ENCODE measurements at regions not wholly inside any gene's neighbourhood (a gene's known extent, or its start where the extent isn't known, plus 50 kb on each side); places are given as distances from the start of the nearest gene placed in this dataset.

DNA sequence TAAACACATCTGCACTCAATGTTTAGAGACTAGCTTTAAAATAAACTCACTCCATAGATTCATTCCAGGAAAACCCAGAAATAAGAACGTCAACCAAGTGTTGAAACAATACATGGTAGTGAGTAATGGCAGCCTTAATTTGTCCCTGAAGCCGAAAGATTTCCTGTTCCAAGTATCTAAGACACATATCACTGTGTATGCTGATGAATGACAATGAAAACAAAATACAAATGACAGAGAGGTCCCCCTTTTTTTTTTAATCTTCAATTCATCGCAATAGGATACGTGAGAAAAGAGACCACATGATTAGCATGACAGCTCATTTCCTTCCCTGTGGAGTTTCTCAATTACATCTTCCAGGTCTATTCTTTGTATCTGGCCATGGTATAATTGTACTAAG is 160.5 kb upstream of the STK17B start:
- Mint-ChIP-seq H3K4me3 (no peak overlapping the region), H3K4me1 (ENCODE audit: low read depth) (peaks cover 6% of the 10 kb centered on the region), H3K36me3 (ENCODE audit: insufficient read depth) (no peaks in the 10 kb centered on the region), H3K27me3 (ENCODE audit: low read depth) (no peaks in the 10 kb centered on the region), H3K9me3 (no peaks in the 10 kb centered on the region)
- ATAC-seq (no peak), DNase-seq (no peak)

DNA sequence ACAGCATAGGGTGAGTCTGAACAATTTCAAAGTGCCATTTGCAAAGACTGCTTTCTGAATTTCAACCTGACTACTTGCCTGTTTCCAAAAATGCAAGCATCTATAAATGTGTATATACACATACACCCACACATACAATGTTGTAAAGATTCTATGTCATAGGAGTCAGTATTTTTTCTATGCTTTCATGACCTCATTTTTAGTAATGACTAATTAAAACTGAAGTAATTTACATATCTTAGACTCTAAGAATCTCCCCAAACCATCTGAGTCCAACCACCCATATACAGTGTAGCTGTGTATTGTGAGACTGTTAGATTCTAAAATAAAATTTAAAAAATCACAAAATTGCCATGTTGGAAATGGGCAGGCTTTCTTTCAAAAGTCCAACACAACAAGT is 162.0 kb upstream of the STK17B start:
- Mint-ChIP-seq H3K4me1 (ENCODE audit: low read depth) (peaks cover 9% of the 10 kb centered on the region), H3K36me3 (ENCODE audit: insufficient read depth) (no peaks in the 10 kb centered on the region), H3K9me3 (no peaks in the 10 kb centered on the region), H3K4me3 (no peak overlapping the region), H3K27me3 (ENCODE audit: low read depth) (no peaks in the 10 kb centered on the region)
- DNase-seq (no peak), ATAC-seq (peak; percentile 60 to 80)

- no peak for ATAC-seq
- H3K9me3 Mint-ChIP-seq, result no peaks in the 10 kb centered on the region
- H3K36me3 Mint-ChIP-seq (ENCODE audit: insufficient read depth), result no peaks in the 10 kb centered on the region
- no peak overlapping the region for H3K4me3 Mint-ChIP-seq
- no peaks in the 10 kb centered on the region for H3K27me3 Mint-ChIP-seq (ENCODE audit: low read depth)
- peaks cover 9% of the 10 kb centered on the region for H3K4me1 Mint-ChIP-seq (ENCODE audit: low read depth)
- no peak for DNase-seq
These were observed 163.3 kb upstream of the STK17B start for GRCh38 chr2:196334710-196335109.

GRCh38 chr2:196335221-196335634 is 163.8 kb upstream of the STK17B start:
- Mint-ChIP-seq H3K27me3 (ENCODE audit: low read depth) (no peaks in the 10 kb centered on the region), H3K36me3 (ENCODE audit: insufficient read depth) (no peaks in the 10 kb centered on the region), H3K4me3 (no peak overlapping the region), H3K4me1 (ENCODE audit: low read depth) (peaks cover 9% of the 10 kb centered on the region), H3K9me3 (no peaks in the 10 kb centered on the region)
- ATAC-seq (no peak), DNase-seq (no peak)

- no peaks in the 10 kb centered on the region for H3K27me3 Mint-ChIP-seq (ENCODE audit: low read depth)
- no peak overlapping the region for H3K4me3 Mint-ChIP-seq
- H3K9me3 Mint-ChIP-seq, result no peaks in the 10 kb centered on the region
- no peaks in the 10 kb centered on the region for H3K36me3 Mint-ChIP-seq (ENCODE audit: insufficient read depth)
- peaks cover 9% of the 10 kb centered on the region for H3K4me1 Mint-ChIP-seq (ENCODE audit: low read depth)
- DNase-seq (no peak), ATAC-seq (no peak)
These were observed 164.8 kb upstream of the STK17B start for GRCh38 chr2:196336207-196336606.

DNA sequence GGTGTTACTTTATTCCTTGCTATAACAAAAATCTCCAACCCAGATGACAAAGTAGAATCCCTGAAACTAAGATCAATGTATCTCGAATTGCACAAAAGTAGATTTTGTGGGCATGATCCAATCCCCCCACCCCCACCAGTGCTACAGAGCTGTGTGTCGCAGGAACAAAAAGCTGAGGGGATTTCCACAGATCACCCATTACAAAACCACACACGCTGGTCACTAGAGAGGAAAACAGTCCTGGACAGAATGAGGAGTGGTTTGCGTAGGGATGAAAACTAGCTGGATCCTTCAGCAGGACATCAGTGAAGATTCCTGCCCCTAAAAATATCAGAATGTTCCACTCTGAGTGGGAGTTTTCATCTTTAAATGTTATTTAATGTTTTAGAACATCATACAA is 165.3 kb upstream of the STK17B start:
- no peaks in the 10 kb centered on the region for H3K36me3 Mint-ChIP-seq (ENCODE audit: insufficient read depth)
- H3K27me3 Mint-ChIP-seq (ENCODE audit: low read depth), result no peaks in the 10 kb centered on the region
- H3K4me1 Mint-ChIP-seq (ENCODE audit: low read depth), result peaks cover 9% of the 10 kb centered on the region
- no peak overlapping the region for H3K4me3 Mint-ChIP-seq
- H3K9me3 Mint-ChIP-seq, result no peaks in the 10 kb centered on the region
- no peak for ATAC-seq
- no peak for DNase-seq

GRCh38 chr2:196337208-196337953 is 166.0 kb upstream of the STK17B start:
- Mint-ChIP-seq H3K4me3 (no peak overlapping the region), H3K27me3 (ENCODE audit: low read depth) (no peaks in the 10 kb centered on the region), H3K9me3 (no peaks in the 10 kb centered on the region), H3K36me3 (ENCODE audit: insufficient read depth) (no peaks in the 10 kb centered on the region), H3K4me1 (ENCODE audit: low read depth) (peaks cover 9% of the 10 kb centered on the region)
- peak; percentile 35 to 40 for ATAC-seq
- DNase-seq, result peak; percentile 14

GRCh38 chr2:196338440-196338839 is 167.1 kb upstream of the STK17B start:
- peaks cover 9% of the 10 kb centered on the region for H3K4me1 Mint-ChIP-seq (ENCODE audit: low read depth)
- ATAC-seq, result no peak
- DNase-seq, result no peak
- H3K36me3 Mint-ChIP-seq (ENCODE audit: insufficient read depth), result no peaks in the 10 kb centered on the region
- H3K9me3 Mint-ChIP-seq, result no peaks in the 10 kb centered on the region
- no peak overlapping the region for H3K4me3 Mint-ChIP-seq
- no peaks in the 10 kb centered on the region for H3K27me3 Mint-ChIP-seq (ENCODE audit: low read depth)

GRCh38 chr2:196341277-196341841 is 170.0 kb upstream of the STK17B start:
- no peak overlapping the region for H3K4me3 Mint-ChIP-seq
- no peak for DNase-seq
- ATAC-seq, result no peak

DNA sequence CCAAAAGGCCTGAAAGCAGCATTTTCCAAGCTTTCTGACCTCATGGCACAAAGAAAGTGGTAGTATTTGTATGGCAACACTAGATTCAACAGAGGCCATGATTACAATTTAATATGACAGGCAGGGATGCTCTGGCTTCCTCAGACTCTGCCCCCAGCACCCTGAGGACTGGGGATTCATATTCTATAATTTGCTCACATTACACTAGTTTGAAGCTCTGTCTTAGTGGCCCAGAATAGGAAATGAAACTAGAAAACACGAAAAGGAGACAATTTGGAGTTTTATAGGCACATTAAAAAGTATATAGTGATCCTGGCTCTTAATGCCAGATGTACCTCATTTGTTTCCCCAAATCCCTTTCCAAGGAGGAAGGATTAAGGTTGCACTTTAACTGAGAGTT is 173.0 kb upstream of the STK17B start:
- H3K4me1 Mint-ChIP-seq (ENCODE audit: low read depth), result no peaks in the 10 kb centered on the region
- no peaks in the 10 kb centered on the region for H3K9me3 Mint-ChIP-seq
- DNase-seq (no peak), ATAC-seq (no peak)
- no peak overlapping the region for H3K4me3 Mint-ChIP-seq
- no peaks in the 10 kb centered on the region for H3K27me3 Mint-ChIP-seq (ENCODE audit: low read depth)
- no peaks in the 10 kb centered on the region for H3K36me3 Mint-ChIP-seq (ENCODE audit: insufficient read depth)

More at GRCh38 chr2:196341277-196341841, 170.0 kb upstream of the STK17B start:
- H3K36me3 Mint-ChIP-seq (ENCODE audit: insufficient read depth), result no peaks in the 10 kb centered on the region
- no peaks in the 10 kb centered on the region for H3K27me3 Mint-ChIP-seq (ENCODE audit: low read depth)
- no peaks in the 10 kb centered on the region for H3K9me3 Mint-ChIP-seq
- peaks cover 6% of the 10 kb centered on the region for H3K4me1 Mint-ChIP-seq (ENCODE audit: low read depth)

- Mint-ChIP-seq H3K36me3 (ENCODE audit: insufficient read depth) (no peaks in the 10 kb centered on the region), H3K4me1 (ENCODE audit: low read depth) (peaks cover 3% of the 10 kb centered on the region), H3K4me3 (no peak overlapping the region), H3K27me3 (ENCODE audit: low read depth) (no peaks in the 10 kb centered on the region), H3K9me3 (peaks cover 4% of the 10 kb centered on the region)
- ATAC-seq (no peak), DNase-seq (no peak)
These were observed 182.3 kb upstream of the STK17B start for GRCh38 chr2:196353717-196354116.

DNA sequence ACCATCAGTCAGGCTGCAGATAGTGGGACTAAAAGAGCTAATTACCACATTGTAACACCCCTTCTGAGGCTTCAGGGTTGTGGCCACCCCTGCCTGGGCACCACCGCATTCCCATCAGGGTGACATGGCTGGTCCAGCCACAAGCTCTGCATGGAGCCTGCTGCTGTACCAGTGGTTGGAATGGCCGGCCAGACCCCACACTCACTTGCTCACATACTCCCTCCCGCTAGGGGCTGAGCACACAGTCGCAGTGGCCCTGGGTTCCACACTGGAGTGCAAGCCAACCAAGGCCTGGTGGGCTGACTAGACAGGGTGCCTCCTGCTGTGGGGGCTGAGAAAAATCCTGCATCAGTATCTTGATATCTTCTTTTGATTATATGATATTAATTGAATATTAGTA is 182.8 kb upstream of the STK17B start:
- Mint-ChIP-seq H3K27me3 (ENCODE audit: low read depth) (no peaks in the 10 kb centered on the region), H3K4me3 (no peak overlapping the region), H3K4me1 (ENCODE audit: low read depth) (peaks cover 3% of the 10 kb centered on the region), H3K36me3 (ENCODE audit: insufficient read depth) (no peaks in the 10 kb centered on the region), H3K9me3 (peaks cover 4% of the 10 kb centered on the region)
- DNase-seq (no peak), ATAC-seq (no peak)

DNA sequence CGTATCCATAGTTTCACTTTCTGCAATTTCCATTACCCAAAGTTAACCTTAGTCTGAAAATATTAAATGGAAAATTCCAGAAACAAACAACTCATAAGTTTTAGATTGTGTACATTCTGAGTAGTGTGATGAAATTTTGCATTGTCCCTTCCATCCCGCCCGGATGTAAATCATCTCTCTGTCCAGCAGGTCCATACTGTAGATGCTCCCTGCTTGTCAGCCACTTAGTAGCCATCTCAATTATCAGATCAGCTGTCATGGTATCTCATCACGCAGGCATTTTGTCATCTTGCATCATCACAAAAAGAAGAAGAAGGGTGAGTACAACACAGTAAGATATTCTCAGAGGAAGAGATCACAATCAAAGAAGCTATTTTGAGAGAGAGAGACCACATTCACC is 185.0 kb upstream of the STK17B start:
- DNase-seq (no peak), ATAC-seq (no peak)
- no peak overlapping the region for H3K4me3 Mint-ChIP-seq
- peaks cover 4% of the 10 kb centered on the region for H3K9me3 Mint-ChIP-seq
- peaks cover 3% of the 10 kb centered on the region for H3K4me1 Mint-ChIP-seq (ENCODE audit: low read depth)
- peaks cover 4% of the 10 kb centered on the region for H3K27me3 Mint-ChIP-seq (ENCODE audit: low read depth)
- H3K36me3 Mint-ChIP-seq (ENCODE audit: insufficient read depth), result no peaks in the 10 kb centered on the region

- Mint-ChIP-seq H3K4me3 (no peak overlapping the region), H3K4me1 (ENCODE audit: low read depth) (peaks cover 2% of the 10 kb centered on the region), H3K27me3 (ENCODE audit: low read depth) (peaks cover 4% of the 10 kb centered on the region), H3K36me3 (ENCODE audit: insufficient read depth) (no peaks in the 10 kb centered on the region), H3K9me3 (no peaks in the 10 kb centered on the region)
- no peak for ATAC-seq
- no peak for DNase-seq
These were observed 189.3 kb upstream of the STK17B start for GRCh38 chr2:196360650-196361049.

- Mint-ChIP-seq H3K4me3 (no peak overlapping the region), H3K36me3 (ENCODE audit: insufficient read depth) (no peaks in the 10 kb centered on the region), H3K27me3 (ENCODE audit: low read depth) (peaks cover 4% of the 10 kb centered on the region), H3K9me3 (no peaks in the 10 kb centered on the region), H3K4me1 (ENCODE audit: low read depth) (peaks cover 2% of the 10 kb centered on the region)
- no peak for ATAC-seq
- DNase-seq, result no peak
These were observed 190.4 kb upstream of the STK17B start for GRCh38 chr2:196361606-196362326.
